HEK293T (cell line): ENCODE measurements at regions not wholly inside any gene's neighbourhood (a gene's known extent, or its start where the extent isn't known, plus 50 kb on each side); places are given as distances from the start of the nearest gene placed in this dataset.

Experiments
- CTCF ChIA-PET: fragments of 350-600 bp; formaldehyde crosslinking; extraction: SDS; loops from one replicate; lab custom pipeline; 2021; ENCODE audit warnings: antibody characterized with exemption, inconsistent platforms; lab: Yijun Ruan, JAX
- POLR2A ChIA-PET: fragments of 350-600 bp; formaldehyde crosslinking; extraction: SDS; loops from one replicate; lab custom pipeline; 2020; ENCODE audit warnings: antibody characterized with exemption, inconsistent platforms; lab: Yijun Ruan, JAX
- DNase-seq: peaks from one replicate; pipeline ENCODE4 v3.0.0; 2012; ENCODE audit warnings: mixed read lengths; ENCODE audit errors: extremely low spot score
- ARNT ChIP-seq: fragments of 450-650 bp; IDR thresholded peaks from 2 replicates; pipeline ENCODE4 v1.6.1; 2017; ENCODE audit warnings: mild to moderate bottlenecking
- BHLHE40 ChIP-seq: fragments of 450-650 bp; IDR thresholded peaks from 2 replicates; pipeline ENCODE4 v1.6.1; 2016; ENCODE audit warnings: mild to moderate bottlenecking, moderate library complexity, borderline replicate concordance
- CTBP1 ChIP-seq: fragments of 450-650 bp; IDR thresholded peaks from 2 replicates; pipeline ENCODE4 v1.6.1; 2016; ENCODE audit warnings: borderline replicate concordance
- ELF4 ChIP-seq: fragments of 450-650 bp; IDR thresholded peaks from 2 replicates; pipeline ENCODE4 v1.6.1; 2017; ENCODE audit warnings: antibody characterized with exemption
- FOXA1 ChIP-seq: fragments of 450-650 bp; IDR thresholded peaks from 2 replicates; pipeline ENCODE4 v1.6.1; 2016; ENCODE audit warnings: mild to moderate bottlenecking
- FOXK2 ChIP-seq: fragments of 450-650 bp; IDR thresholded peaks from 2 replicates; pipeline ENCODE4 v1.6.1; 2016; ENCODE audit warnings: mild to moderate bottlenecking
- FOXM1 ChIP-seq: fragments of 450-650 bp; IDR thresholded peaks from 2 replicates; pipeline ENCODE4 v1.6.1; 2017; ENCODE audit warnings: mild to moderate bottlenecking, borderline replicate concordance
- HDGF ChIP-seq: fragments of 450-650 bp; IDR thresholded peaks from 2 replicates; pipeline ENCODE4 v1.6.1; 2017; ENCODE audit warnings: antibody characterized with exemption, borderline replicate concordance
- L3MBTL2 ChIP-seq: fragments of 450-650 bp; conservative IDR thresholded peaks from 2 replicates; pipeline ENCODE4 v1.6.1; 2016; ENCODE audit warnings: mild to moderate bottlenecking
- LEF1 ChIP-seq: fragments of 450-650 bp; IDR thresholded peaks from 2 replicates; pipeline ENCODE4 v1.6.1; 2017; ENCODE audit warnings: mild to moderate bottlenecking, borderline replicate concordance
- NFRKB ChIP-seq: fragments of 450-650 bp; IDR thresholded peaks from 2 replicates; pipeline ENCODE4 v1.6.1; 2016; ENCODE audit warnings: mild to moderate bottlenecking, moderate library complexity
- SP1 ChIP-seq: fragments of 450-650 bp; IDR thresholded peaks from 2 replicates; pipeline ENCODE4 v1.6.1; 2017
- SUZ12 ChIP-seq: fragments of 450-650 bp; IDR thresholded peaks from 2 replicates; pipeline ENCODE4 v1.6.1; 2016; ENCODE audit warnings: mild to moderate bottlenecking
- TARDBP ChIP-seq: fragments of 450-650 bp; IDR thresholded peaks from 2 replicates; pipeline ENCODE4 v1.6.1; 2016
- ZNF384 ChIP-seq: fragments of 450-650 bp; IDR thresholded peaks from 2 replicates; pipeline ENCODE4 v1.6.1; 2016
- TF ChIP-seq, protein P1 (sequence below): fragments of 450-650 bp; IDR thresholded peaks from 2 replicates; pipeline ENCODE4 v1.6.1; 2016

- ChIA-PET CTCF (no interaction called here), POLR2A (no interaction called here)
- no peak for DNase-seq
- no peak for TF ChIP-seq FOXM1
- no peak for TF ChIP-seq BHLHE40
Observed at GRCh38 chr2:41722668-41723369, 325.0 kb upstream of the PKDCC start.

DNA sequence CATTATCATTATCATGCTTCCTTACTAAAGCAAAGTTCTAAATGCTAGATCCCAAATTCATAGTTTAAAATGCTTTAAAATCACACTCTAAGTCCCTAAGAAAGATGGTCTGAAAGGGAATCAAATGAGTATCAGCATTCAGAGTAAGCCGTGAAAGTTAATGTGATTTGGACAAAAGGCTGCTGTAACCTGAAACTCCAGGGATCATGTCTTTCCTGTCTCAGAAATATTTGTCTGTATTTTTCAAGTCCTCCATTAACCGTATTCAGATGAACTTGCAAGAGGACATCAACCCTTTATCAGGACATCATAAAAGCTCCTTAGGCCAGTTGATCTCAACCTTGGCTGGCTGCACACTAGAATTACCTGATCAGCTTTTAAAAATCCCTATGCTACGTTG lies 324.3 kb upstream of the PKDCC start:
- TF ChIP-seq TARDBP, result no peak
- no peak for TF ChIP-seq LEF1
- no peak for TF ChIP-seq ELF4
- no peak for TF ChIP-seq FOXA1
- no peak for TF ChIP-seq ARNT
- no peak for TF ChIP-seq NFRKB
- no peak for TF ChIP-seq FOXK2
- TF ChIP-seq, protein P1, sequence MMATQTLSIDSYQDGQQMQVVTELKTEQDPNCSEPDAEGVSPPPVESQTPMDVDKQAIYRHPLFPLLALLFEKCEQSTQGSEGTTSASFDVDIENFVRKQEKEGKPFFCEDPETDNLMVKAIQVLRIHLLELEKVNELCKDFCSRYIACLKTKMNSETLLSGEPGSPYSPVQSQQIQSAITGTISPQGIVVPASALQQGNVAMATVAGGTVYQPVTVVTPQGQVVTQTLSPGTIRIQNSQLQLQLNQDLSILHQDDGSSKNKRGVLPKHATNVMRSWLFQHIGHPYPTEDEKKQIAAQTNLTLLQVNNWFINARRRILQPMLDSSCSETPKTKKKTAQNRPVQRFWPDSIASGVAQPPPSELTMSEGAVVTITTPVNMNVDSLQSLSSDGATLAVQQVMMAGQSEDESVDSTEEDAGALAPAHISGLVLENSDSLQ, result no peak
- TF ChIP-seq FOXM1, result no peak
- TF ChIP-seq HDGF, result no peak
- no peak for TF ChIP-seq L3MBTL2
- TF ChIP-seq CTBP1, result no peak
- TF ChIP-seq ZNF384, result no peak
- POLR2A ChIA-PET, result no interaction called here
- DNase-seq, result no peak
- CTCF ChIA-PET, result no interaction called here

- CTCF ChIA-PET, result no interaction called here
- no peak for DNase-seq
- POLR2A ChIA-PET, result no interaction called here
- TF ChIP-seq FOXA1, result no peak
- TF ChIP-seq L3MBTL2, result no peak
- no peak for TF ChIP-seq SP1
- TF ChIP-seq ARNT, result no peak
- no peak for TF ChIP-seq ZNF384
Observed at GRCh38 chr2:41724465-41724864, 323.4 kb upstream of the PKDCC start.

- DNase-seq, result no peak
- POLR2A ChIA-PET, result no interaction called here
- no peak for TF ChIP-seq LEF1
- TF ChIP-seq L3MBTL2, result no peak
- TF ChIP-seq ARNT, result no peak
- no peak for TF ChIP-seq FOXM1
- no peak for TF ChIP-seq BHLHE40
- no peak for TF ChIP-seq ZNF384
- TF ChIP-seq, protein P1, result no peak
- no peak for TF ChIP-seq HDGF
- no peak for TF ChIP-seq SP1
- no peak for TF ChIP-seq FOXA1
- no peak for TF ChIP-seq ELF4
- TF ChIP-seq SUZ12, result no peak
- no peak for TF ChIP-seq NFRKB
- TF ChIP-seq FOXK2, result no peak
- TF ChIP-seq TARDBP, result no peak
- TF ChIP-seq CTBP1, result no peak
- CTCF ChIA-PET, result no interaction called here
Observed at GRCh38 chr2:41725901-41726300, 321.9 kb upstream of the PKDCC start.

GRCh38 chr2:41726364-41726763 lies 321.5 kb upstream of the PKDCC start:
- POLR2A ChIA-PET, result no interaction called here

DNA sequence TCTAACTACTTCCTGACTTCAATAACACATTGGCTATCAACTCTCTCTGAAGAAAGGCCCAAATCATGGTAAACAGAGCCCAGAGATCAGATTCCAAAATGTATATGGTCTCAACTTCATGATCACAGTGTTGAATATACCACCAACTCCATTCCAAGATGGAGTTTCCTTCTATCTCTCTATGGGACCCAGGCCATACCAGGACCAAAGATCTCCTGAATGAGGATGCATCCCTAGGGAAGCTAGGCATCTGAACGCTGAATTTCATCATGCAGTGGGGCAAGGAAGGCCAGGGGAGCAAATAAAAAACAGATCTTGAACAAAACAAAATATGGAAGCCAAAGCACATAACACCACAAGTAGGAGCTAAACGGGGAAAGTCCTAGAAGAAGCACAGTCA lies 320.7 kb upstream of the PKDCC start:
- ChIA-PET CTCF (no interaction called here), POLR2A (no interaction called here)
- no peak for TF ChIP-seq ZNF384
- TF ChIP-seq TARDBP, result no peak
- no peak for TF ChIP-seq FOXK2
- TF ChIP-seq FOXA1, result no peak
- TF ChIP-seq ARNT, result no peak
- no peak for TF ChIP-seq ELF4
- no peak for TF ChIP-seq NFRKB
- DNase-seq, result no peak

More at GRCh38 chr2:41726364-41726763, 321.5 kb upstream of the PKDCC start:
- TF ChIP-seq FOXA1 (no peak), FOXM1 (no peak), SUZ12 (no peak), ZNF384 (no peak), LEF1 (no peak), L3MBTL2 (no peak), CTBP1 (no peak), ELF4 (no peak), BHLHE40 (no peak), TARDBP (no peak), ARNT (no peak), HDGF (no peak), SP1 (no peak)
- TF ChIP-seq, protein P1, result no peak
- CTCF ChIA-PET, result no interaction called here
- no peak for DNase-seq

GRCh38 chr2:41727711-41728110 lies 320.1 kb upstream of the PKDCC start:
- TF ChIP-seq FOXM1, result no peak
- no peak for TF ChIP-seq HDGF
- TF ChIP-seq L3MBTL2, result no peak
- TF ChIP-seq, protein P1, result no peak
- TF ChIP-seq ARNT, result no peak
- no peak for TF ChIP-seq ELF4
- TF ChIP-seq FOXA1, result no peak
- no peak for TF ChIP-seq FOXK2
- no peak for TF ChIP-seq NFRKB
- TF ChIP-seq TARDBP, result no peak
- TF ChIP-seq BHLHE40, result no peak
- TF ChIP-seq SUZ12, result no peak
- TF ChIP-seq ZNF384, result no peak
- no peak for TF ChIP-seq SP1
- TF ChIP-seq LEF1, result no peak
- no peak for TF ChIP-seq CTBP1
- no peak for DNase-seq
- ChIA-PET CTCF (no interaction called here), POLR2A (no interaction called here)
